GM21619 (cell line): ENCODE measurements at regions not wholly inside any gene's neighbourhood (a gene's known extent, or its start where the extent isn't known, plus 50 kb on each side); places are given as distances from the start of the nearest gene placed in this dataset.
"Not testable (repeated sequence)": the region's sequence is repeated elsewhere in the genome, so short reads cannot be mapped to it uniquely, and the experiment has no call there.

Experiments used
- ATAC-seq: cut with Tn5 transposase; IDR thresholded peaks from one replicate; pipeline ENCODE4 v1.9.1; 2021; ENCODE audit not compliant: unreplicated experiment

DNA sequence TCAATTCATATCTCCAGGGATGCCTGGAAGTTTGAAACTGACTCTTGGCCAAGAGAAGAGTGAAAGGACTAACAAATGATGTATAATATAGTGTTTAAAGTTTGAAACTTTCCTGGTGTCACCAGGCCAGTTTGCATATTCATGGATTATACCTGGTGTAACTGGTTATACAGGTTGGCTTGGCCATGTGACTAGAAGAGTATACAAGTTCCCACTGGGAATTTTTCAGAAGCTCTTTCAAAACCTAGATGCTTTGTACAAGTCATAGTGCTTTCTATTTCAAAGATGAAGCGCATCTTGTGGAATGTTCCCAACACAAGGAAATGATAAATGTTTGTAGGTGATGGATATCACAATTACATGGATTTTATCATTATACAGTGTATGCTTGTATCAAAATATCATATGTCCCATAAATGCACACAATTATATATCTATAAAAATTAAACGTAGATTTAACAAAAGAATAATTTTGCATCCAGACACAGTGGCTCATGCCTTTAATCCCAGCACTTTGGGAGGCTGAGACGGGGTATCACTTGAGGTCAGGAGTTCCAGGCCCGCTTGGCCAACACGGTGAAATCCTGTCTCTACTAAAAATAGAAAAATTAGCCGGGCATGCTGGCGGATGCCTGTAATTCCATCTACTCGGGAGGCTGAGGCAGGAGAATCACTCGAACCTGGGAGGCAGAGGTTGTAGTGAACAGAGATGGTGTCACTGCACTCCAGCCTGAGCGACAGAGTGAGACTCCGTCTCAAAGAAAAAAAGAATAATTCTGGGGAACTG is 1420.2 kb downstream of the GRIK2 start:
- no peak for ATAC-seq

DNA sequence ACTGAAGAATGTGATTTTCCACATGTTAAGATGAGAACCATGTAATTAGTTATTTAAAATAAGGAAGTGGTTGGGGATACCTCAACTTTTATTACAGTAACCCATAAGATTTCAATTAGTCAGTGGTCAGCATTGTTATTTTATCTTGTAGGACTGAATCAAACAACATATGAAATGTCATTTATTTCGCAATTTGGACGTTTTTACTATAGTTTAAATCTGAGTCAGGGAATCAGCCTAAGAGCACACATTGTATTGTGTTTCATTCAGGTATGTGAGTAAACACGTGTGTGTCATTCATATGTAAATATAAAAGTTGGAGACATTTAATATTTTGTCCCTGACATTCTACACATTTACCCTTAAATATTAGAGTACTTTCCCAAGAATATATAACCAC is 1418.7 kb downstream of the GRIK2 start:
- ATAC-seq = no peak

DNA sequence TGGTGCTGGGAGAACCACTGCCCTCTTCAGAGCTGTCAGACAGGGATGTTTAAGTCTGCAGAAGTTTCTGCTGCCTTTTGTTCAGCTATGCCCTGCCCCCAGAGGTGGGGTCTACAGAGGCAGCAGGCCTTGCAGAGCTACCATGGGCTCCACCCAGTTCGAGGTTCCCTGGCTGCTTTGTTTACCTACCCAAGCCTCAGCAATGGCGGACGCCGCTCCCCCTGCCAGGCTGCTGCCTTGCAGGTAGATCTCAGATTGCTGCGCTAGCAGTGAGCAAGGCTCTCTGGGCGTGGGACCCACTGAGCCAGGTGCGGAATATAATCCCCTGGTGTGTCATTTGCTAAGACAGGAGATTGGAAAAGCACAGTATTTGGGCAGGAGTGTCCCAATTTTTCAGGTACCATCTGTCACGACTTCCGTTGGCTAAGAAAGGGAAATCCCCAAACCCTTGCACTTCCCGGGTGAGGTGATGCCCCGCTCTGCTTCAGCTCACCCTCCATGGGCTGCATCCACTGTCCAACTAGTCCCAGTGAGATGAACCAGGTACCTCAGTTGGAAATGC is 1415.5 kb downstream of the GRIK2 start:
- ATAC-seq = not testable (repeated sequence)

DNA sequence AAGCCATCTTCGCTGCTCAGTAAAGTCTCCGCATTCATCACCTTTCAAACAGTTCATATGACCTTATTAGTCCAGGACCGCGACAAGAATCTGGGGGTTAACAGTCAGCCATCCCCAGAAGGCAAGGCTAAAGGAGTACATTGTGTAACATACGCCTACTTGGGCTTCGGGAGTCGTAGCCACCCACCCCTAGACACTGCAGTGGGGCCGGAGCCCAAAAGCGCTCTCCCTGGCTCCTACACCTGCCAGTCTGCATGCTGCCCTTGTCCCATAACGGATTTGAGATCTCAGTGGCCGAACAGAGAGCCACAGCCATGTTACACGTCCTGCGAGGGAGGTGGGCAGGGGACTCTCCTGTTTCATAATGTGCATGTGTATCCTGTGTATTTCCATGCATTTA is 1405.5 kb downstream of the GRIK2 start:
- ATAC-seq = no peak

DNA sequence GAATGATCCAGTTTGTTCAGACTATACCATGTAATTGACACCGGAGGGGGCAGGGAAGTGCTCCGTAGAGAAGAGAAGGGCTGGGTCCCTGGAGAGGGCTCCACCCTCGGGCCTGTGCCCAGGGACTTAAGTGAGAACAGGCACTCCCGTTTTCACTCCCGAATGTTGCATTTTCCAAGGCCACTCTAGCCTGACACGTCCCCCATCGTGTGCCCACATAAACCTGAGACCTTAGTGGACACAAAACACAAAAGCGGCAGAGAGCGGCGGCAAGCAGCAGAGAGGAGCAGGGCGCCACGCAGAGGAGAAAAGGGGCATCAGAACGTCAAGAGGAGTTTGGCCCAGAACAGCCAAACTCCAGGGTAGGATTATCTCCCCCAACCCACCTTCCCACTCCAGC is 1405.1 kb downstream of the GRIK2 start:
- ATAC-seq = no peak

DNA sequence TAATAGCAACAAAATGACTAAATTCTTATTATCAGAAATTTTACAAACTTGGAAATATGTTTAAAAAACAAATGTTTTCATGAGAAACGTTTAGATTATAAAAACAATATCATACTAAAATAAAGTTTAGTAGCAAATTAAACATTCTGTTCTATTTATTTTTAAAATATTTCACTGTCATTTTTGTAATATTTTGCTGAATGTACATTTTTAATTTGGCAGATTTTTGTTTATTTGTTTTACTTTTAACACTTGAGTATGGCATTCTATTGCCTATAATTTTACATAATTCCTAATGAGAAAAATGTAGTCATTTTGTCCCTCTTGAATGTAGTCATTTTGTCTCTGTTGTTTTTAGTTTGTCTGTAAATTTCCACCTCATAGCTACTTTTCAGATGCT is 1400.2 kb downstream of the GRIK2 start:
- no peak for ATAC-seq

DNA sequence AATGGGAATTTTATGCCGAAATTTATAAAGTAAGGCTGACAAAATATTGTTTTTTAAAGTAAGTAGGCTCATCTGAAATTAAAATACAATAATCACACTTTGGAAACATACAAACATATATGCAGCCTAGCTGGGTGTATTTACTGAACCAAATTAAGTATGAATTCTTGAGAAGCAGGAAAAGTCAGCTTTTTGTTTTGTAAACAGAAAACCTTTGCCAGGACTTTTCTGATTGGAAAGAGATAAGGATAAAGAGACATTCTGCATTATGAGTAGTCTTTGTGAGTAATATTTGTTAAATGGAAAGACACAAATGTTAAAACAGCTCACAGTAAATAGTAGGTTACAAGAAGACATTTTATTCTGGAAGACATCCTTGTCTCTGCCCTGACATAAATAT is 1380.8 kb downstream of the GRIK2 start:
- no peak for ATAC-seq

DNA sequence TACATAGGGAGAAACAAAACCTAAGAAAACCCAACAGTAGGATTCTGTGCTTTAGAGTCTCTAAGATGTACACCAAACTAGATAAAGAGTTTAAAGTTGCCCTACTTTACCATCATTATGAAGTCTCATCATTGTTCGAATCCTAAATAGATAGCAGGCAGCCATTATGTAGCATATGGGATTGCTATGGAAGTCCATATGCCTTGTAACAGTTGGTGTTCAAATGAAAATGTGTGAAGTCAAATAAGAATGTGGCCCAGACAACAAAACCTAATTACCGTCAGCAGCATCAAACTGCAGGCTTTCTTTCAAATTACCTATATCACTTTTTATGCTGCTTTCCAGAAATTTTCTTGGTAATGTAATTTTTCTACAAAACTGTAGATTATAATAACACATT is 1380.1 kb downstream of the GRIK2 start:
- no peak for ATAC-seq

DNA sequence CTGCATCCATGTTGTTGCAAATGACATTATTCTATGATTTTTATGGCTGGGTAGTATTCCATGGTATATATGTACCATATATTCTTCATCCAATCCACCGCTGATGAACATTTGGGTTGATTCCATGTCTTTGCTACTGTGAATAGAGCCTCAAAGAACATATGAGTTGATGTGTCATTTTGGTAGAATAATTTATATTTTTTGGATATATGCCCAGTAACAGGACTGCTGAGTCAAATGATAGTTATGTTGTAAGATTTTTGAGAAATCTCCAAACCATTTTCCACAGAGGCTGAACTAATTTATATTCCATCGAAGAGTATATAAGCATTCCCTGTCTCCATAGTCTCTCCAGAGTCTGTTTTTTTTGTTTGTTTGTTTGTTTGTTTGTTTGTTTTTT is 1373.5 kb downstream of the GRIK2 start:
- no peak for ATAC-seq

DNA sequence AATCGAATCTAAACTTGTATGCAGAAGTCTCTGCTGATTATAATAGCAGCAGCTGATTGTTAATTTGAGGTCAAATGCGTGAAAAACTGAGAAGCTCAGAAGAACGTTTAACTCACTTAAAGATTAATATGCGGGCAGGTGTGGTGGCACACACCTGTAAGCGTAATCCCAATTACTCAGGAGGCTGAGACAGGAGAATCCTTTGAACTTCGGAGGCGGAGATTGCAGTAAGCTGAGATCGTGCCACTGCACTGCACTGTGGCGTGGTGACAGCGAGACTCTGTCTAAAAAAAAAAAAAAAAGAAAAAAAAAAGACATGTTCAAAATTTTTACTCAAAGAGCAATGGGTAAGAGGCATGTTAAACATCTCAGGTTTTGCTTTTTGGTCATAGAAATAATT is 1370.8 kb downstream of the GRIK2 start:
- no peak for ATAC-seq

DNA sequence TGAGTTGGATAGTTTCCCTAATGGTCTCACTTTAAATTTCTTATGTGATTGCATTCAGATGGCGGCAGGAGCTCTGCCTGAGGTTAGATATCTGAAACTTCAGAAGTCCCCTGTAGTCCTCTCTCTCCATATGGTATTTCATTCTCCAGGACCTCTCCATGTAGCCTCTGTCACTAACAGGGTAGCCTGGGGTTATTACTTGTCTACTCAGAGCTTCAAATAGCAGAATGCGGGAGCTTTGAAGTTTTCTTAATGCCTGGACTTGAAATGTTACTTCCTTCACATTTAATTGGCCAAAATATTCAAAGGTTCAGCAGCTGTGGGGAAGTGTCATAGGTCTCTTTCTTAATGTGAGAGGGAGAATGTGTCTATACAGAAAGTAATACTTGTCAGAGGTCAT is 1370.4 kb downstream of the GRIK2 start:
- ATAC-seq = no peak

DNA sequence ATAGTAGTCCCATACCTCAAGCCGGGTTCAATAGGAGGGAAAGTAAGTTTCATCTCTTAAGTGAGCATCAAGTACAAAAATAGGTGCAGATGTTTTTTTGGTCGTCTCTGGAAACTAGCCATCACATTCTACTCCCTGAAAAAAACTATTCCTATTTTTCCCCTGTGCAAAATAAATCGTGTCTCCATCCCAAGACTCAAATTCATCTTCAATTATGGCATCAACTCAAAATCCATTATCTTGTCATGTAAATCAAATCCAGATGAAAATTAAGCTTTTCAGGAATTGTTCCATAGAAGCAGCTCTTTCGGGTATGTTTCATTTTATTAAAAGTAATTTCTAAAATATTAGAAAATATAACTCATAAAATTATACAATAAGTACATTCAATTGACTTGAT is 1368.4 kb downstream of the GRIK2 start:
- ATAC-seq = no peak

DNA sequence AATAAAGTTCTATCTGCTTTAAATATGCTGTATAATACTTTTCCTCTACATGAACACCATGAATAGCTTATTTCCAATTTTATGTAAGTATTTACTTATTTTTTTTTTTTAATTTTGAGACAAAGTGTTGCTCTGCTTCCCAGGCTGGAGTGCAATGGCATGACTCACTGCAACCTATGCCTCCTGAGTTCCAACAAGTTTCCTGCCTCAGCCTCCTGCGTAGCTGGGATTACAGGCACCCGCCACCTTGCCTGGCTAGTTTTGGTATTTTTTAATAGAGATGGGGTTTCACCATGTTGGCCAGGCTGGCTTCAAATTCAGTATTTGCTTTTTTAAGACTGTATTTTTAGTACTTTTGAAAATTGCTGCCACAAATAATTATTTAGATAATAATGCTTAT is 1365.9 kb downstream of the GRIK2 start:
- ATAC-seq = no peak

DNA sequence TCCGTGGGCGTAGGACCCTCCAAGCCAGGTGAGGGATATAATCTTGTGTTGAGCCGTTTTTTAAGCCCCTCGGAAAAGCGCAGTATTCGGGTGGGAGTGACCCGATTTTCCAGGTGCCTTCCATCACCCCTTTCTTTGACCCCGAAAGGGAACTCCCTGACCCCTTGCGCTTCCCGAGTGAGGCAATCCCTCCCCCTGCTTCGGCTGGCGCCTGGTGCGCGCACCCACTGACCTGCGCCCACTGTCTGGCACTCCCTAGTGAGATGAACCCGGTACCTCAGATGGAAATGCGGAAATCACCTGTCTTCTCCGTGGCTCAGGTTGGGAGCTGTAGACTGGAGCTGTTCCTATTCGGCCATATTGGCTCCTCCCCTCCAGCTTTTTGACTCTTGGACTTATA is 1365.0 kb downstream of the GRIK2 start:
- not testable (repeated sequence) for ATAC-seq

DNA sequence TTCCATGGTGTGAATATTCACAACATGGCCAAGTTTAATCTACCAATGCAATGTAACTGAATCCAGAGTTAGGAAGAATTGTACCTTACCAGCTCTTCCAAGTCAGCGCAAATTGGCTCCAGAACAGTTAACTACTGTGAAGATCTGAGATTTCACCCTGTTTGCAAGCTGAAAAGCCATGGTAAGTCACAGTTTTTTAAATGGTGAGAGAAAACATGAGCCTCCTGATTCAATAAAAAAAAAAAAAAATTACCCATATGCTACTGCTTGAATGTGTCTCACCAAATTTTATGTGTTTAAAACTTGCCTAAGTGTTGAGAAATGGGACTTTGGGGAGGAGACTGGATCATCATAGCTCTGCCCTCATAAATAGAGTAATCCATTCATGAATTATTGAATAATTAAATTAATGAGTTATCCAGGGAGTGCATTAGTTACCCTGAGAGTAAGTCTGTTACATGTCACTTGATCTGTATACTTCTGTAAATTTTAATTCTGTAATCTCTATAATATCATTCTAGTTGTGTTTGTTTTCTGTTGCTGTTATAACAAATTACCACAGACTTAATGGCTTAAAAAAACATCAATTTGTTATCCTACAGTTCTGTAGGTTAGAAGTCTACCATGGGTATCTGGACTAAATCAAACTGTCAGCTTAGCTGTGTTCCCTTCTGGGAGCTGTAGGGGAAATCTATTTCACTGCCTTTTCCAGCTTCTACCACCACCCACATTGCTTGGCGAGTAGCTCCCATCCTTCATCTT is 1355.9 kb downstream of the GRIK2 start:
- ATAC-seq = no peak

DNA sequence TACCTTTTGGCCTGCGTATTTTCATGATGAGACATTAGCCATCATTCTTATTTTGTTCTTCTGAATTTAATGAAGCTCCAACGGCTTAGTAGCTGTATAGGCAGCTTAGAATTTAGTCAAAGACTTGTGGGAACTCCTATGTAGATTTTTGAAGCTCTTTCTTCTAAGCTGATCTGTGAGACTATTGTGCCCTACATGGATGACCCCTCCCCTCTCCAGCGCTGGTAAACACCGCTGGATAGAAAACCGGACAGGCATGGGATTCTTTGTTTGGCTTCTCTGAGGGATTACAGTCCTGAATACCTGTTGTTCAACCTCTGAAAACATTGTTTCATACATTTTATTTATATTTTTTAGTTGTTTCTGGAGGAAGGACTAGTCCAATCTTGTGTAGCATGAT is 1353.4 kb downstream of the GRIK2 start:
- no peak for ATAC-seq

DNA sequence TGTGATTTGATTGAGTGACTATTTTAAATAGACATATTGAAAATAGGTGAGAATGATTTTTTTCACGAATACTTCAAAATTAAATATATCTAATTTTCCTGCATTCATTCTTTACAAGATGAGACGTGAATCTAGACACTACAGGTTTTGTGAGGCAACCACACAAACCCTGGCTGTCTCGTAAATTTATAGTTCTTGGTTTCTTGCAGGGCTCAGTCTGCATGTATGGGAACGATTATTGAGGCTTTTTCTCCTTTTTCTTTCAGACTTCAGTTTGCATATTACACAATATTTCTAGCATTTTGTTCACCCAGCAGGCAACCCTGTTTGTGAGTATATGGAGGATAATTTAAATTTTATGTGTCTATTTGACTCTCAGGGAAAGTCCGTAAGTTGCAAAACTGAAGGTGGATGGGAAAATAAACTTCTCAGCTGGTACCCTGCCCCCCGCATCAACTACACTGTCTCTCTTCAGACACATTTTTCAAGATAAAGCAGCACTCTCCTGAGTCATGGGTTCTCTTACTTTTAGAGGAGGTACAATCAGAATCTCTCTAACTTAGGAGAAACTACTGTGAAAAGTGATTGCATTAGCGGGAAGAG is 1349.3 kb downstream of the GRIK2 start:
- ATAC-seq = no peak

DNA sequence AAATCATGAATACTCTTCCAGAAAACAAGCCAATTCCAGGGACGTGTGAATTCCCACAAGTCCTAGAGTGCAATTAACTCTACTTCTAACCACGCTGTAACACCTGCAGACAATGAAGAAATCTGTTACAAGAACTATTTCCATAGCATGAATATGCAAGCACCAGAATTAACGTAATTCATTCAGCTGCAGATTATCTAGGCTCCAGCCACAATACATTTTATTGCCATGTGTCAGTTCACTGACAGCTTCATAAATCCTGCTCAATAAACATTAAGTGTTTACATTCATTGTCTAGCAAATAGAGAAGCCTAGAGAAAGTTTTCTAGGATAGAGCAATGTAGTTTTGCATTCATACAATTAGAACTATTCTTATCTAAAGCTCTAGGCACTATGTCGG is 1348.5 kb downstream of the GRIK2 start:
- no peak for ATAC-seq

DNA sequence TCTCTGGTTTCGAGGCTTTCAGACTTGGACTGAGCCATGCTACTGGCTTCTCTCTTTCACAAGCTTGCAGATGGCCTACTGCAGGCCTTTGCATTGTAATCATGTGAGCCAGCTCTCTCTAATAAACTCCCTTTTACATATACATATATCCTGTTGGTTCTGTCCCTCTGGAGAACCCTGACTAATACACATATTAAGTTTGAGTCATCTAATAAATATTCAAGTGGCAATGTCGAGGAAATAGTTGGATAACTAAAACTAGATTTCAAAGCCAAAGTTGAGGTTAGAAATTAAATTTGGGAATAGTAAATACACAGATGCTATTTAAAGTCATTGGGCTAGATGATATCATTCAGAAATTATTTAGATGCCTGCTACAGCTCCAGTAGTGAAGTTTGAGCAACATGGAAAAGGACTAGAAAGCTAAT is 1343.4 kb downstream of the GRIK2 start:
- ATAC-seq = no peak

DNA sequence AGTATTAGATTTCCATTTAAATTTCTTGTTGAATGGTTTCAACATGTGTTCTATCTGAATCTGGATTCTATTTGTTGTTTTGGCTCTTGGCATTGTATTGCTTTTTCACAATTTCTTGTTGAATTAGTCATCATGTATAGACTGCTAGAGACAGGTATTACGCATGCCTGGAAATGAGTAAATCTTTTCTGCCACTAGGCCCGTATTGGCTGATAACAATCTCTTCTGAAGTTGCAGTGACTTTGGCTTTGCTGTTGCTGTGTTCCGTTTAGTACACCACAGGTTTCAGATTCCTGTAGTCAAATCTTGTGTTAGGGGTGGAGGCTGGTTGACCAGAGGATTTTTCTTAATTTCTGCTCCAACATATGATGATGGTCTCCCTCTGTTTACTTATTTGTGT is 1339.4 kb downstream of the GRIK2 start:
- no peak for ATAC-seq

DNA sequence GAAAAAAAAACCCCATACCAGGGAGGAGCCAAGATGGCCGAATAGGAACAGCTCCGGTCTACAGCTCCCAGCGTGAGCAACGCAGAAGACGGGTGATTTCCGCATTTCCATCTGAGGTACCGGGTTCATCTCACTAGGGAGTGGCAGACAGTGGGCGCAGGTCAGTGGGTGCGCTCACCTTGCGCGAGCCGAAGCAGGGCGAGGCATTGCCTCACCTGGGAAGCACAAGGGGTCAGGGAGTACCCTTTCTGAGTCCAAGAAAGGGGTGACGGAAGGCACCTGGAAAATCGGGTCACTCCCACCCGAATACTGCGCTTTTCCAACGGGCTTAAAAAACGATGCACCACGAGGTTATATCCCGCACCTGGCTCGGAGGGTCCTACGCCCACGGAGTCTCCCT is 1328.6 kb downstream of the GRIK2 start:
- ATAC-seq = not testable (repeated sequence)
